Glutamatergic neuron (in vitro differentiated cells): ENCODE measurements at regions not wholly inside any gene's neighbourhood (a gene's known extent, or its start where the extent isn't known, plus 50 kb on each side); places are given as distances from the start of the nearest gene placed in this dataset.

Experiments used
- DNase-seq: peaks from one replicate; pipeline ENCODE4 v3.0.0; 2022
- H3K27ac Mint-ChIP-seq: one replicate; pipeline ENCODE4 v1.8.0; 2020; ENCODE audit warnings: mild to moderate bottlenecking, mixed read lengths, inconsistent platforms; ENCODE audit not compliant: unreplicated experiment
- H3K27me3 Mint-ChIP-seq: one replicate; pipeline ENCODE4 v1.8.0; 2020; ENCODE audit warnings: mild to moderate bottlenecking, moderate library complexity, mixed read lengths, inconsistent platforms; ENCODE audit not compliant: unreplicated experiment
- H3K36me3 Mint-ChIP-seq: one replicate; pipeline ENCODE4 v1.8.0; 2020; ENCODE audit warnings: mild to moderate bottlenecking, mixed read lengths, inconsistent platforms; ENCODE audit not compliant: unreplicated experiment
- H3K4me1 Mint-ChIP-seq: one replicate; pipeline ENCODE4 v1.8.0; 2020; ENCODE audit warnings: mild to moderate bottlenecking, low read depth, mixed read lengths, inconsistent platforms; ENCODE audit not compliant: unreplicated experiment
- H3K4me3 Mint-ChIP-seq: one replicate; pipeline ENCODE4 v1.8.0; 2020; ENCODE audit warnings: mild to moderate bottlenecking, mixed read lengths, inconsistent platforms; ENCODE audit not compliant: unreplicated experiment
- H3K9me3 Mint-ChIP-seq: one replicate; pipeline ENCODE4 v1.8.0; 2020; ENCODE audit warnings: mild to moderate bottlenecking, moderate library complexity, mixed read lengths, inconsistent platforms; ENCODE audit not compliant: unreplicated experiment
- CTCF ChIP-seq: fragments of 200-600 bp; sonication (generic); IDR thresholded peaks from one replicate; pipeline ENCODE4 v1.5.0; 2021; ENCODE audit not compliant: partially characterized antibody, unreplicated experiment

GRCh38 chr1:74818241-74818640 lies 85.3 kb downstream of the TYW3 start:
- H3K9me3 Mint-ChIP-seq: no peaks in the 10 kb centered on the region
- no peaks in the 10 kb centered on the region for H3K4me1 Mint-ChIP-seq
- H3K4me3 Mint-ChIP-seq: no peak overlapping the region
- H3K27ac Mint-ChIP-seq: no peak overlapping the region
- DNase-seq: no peak
- no peaks in the 10 kb centered on the region for H3K27me3 Mint-ChIP-seq
- no peak for TF ChIP-seq CTCF
- no peaks in the 10 kb centered on the region for H3K36me3 Mint-ChIP-seq

- Mint-ChIP-seq H3K9me3 (no peaks in the 10 kb centered on the region), H3K27ac (no peak overlapping the region), H3K4me1 (no peaks in the 10 kb centered on the region), H3K4me3 (no peak overlapping the region), H3K27me3 (no peaks in the 10 kb centered on the region), H3K36me3 (no peaks in the 10 kb centered on the region)
- no peak for DNase-seq
- no peak for TF ChIP-seq CTCF
Observed at GRCh38 chr1:74818661-74819456, 85.9 kb downstream of the TYW3 start.

- Mint-ChIP-seq H3K27me3 (no peaks in the 10 kb centered on the region), H3K4me3 (no peak overlapping the region), H3K9me3 (no peaks in the 10 kb centered on the region), H3K27ac (no peak overlapping the region), H3K36me3 (no peaks in the 10 kb centered on the region), H3K4me1 (no peaks in the 10 kb centered on the region)
- DNase-seq: no peak
- TF ChIP-seq CTCF: no peak
Observed at GRCh38 chr1:74822851-74823401, 90.0 kb downstream of the TYW3 start.

- no peak for DNase-seq
- Mint-ChIP-seq H3K27me3 (no peaks in the 10 kb centered on the region), H3K36me3 (no peaks in the 10 kb centered on the region), H3K4me3 (no peak overlapping the region), H3K9me3 (no peaks in the 10 kb centered on the region), H3K27ac (no peak overlapping the region), H3K4me1 (no peaks in the 10 kb centered on the region)
- TF ChIP-seq CTCF: no peak
Observed at GRCh38 chr1:74824497-74825107, 91.7 kb downstream of the TYW3 start.

- Mint-ChIP-seq H3K36me3 (no peaks in the 10 kb centered on the region), H3K27me3 (no peaks in the 10 kb centered on the region)
- TF ChIP-seq CTCF: no peak
Observed at GRCh38 chr1:74830766-74831165, 97.8 kb downstream of the TYW3 start.

More at GRCh38 chr1:74830766-74831165, 97.8 kb downstream of the TYW3 start:
- H3K4me3 Mint-ChIP-seq: no peak overlapping the region
- no peak overlapping the region for H3K27ac Mint-ChIP-seq
- H3K4me1 Mint-ChIP-seq: no peaks in the 10 kb centered on the region
- no peak for DNase-seq
- no peaks in the 10 kb centered on the region for H3K9me3 Mint-ChIP-seq
